HCT116 (cell line): ENCODE measurements at regions not wholly inside any gene's neighbourhood (a gene's known extent, or its start where the extent isn't known, plus 50 kb on each side); places are given as distances from the start of the nearest gene placed in this dataset.

Experiments
- ATAC-seq: fragments of 200-7000 bp; cut with Tn5 transposase; 2 replicates; pipeline ENCODE4 v1.9.1; 2020; ENCODE audit warnings: mild to moderate bottlenecking, moderate library complexity
- BruUV-seq: library from RNA; stranded (reverse); fragments of 400-500 nt; replicated peaks from 2 replicates; lab custom pipeline; 2021; lab: Mats Ljungman, UMichigan
- CTCF ChIA-PET: fragments of 300-600 bp; sonication (Branson Sonifier 250); formaldehyde crosslinking; loops from one replicate; lab custom pipeline; 2021; ENCODE audit warnings: antibody characterized with exemption; lab: Charles Lee
- POLR2A ChIA-PET: fragments of 300-600, 350-600 bp; sonication (Branson Sonifier 250); formaldehyde crosslinking; loops from one replicate; lab custom pipeline; 2021; ENCODE audit warnings: antibody characterized with exemption; lab: Charles Lee
- RAD21 ChIA-PET, 2 experiments: fragments of 300-600 bp; sonication (Branson Sonifier 250); formaldehyde crosslinking; loops; one replicate each; lab custom pipeline; 2023; ENCODE audit warnings: low total read pairs in 2 of 2; ENCODE audit not compliant: uncharacterized antibody in 2 of 2, unreplicated experiment in 2 of 2, low non-redundant PET in 1 of 2; lab: Charles Lee
- DNase-seq: peaks from one replicate; pipeline ENCODE4 v3.0.0-alpha.2; 2010; ENCODE audit warnings: low read depth, low spot score
- H2AFZ ChIP-seq: fragments of 200-600 bp; shearing (Covaris generic), sonication (generic); 2 replicates; pipeline ENCODE4 v1.6.1; 2017; ENCODE audit warnings: low read depth, mixed run types, mixed read lengths, antibody characterized with exemption, low read length; ENCODE audit not compliant: poor library complexity, severe bottlenecking
- H3K27ac ChIP-seq: 2 replicates; pipeline ENCODE4 v1.5.1; 2012; ENCODE audit warnings: low read depth, low read length
- H3K27me3 ChIP-seq: fragments of 200-600 bp; sonication (generic); 2 replicates; pipeline ENCODE4 v1.6.1; 2016; ENCODE audit warnings: mixed run types, low read length, mixed read lengths; ENCODE audit not compliant: insufficient read depth
- H3K36me3 ChIP-seq, 2 experiments: fragments of 200-500 bp in 1 of 2; fragments of 200-600 bp in 1 of 2; sonication (Bioruptor generic) in 1 of 2; sonication (generic) in 1 of 2; 2 replicates each; pipeline versions ENCODE4 v1.5.1 to v1.6.1; 2014 to 2016; ENCODE audit warnings: low read length in 2 of 2, inconsistent platforms in 1 of 2, mixed read lengths in 1 of 2, mixed run types in 1 of 2; ENCODE audit not compliant: insufficient read depth in 2 of 2, control insufficient read depth in 1 of 2
- H3K4me1 ChIP-seq, 2 experiments: fragments of 200-600 bp in 1 of 2; sonication (generic) in 1 of 2; 2 replicates each; pipeline versions ENCODE4 v1.5.1 to v1.6.1; 2012 to 2017; ENCODE audit warnings: low read length in 2 of 2, inconsistent platforms in 1 of 2, mild to moderate bottlenecking in 1 of 2, mixed read lengths in 1 of 2, mixed run types in 1 of 2, moderate library complexity in 1 of 2; ENCODE audit not compliant: insufficient read depth in 2 of 2, control insufficient read depth in 1 of 2
- H3K4me2 ChIP-seq: fragments of 200-600 bp; sonication (generic); 2 replicates; pipeline ENCODE4 v1.6.1; 2017; ENCODE audit warnings: mixed run types, low read length, mixed read lengths
- H3K4me3 ChIP-seq, 2 experiments: fragments of 200-600 bp in 1 of 2; sonication (generic) in 1 of 2; replicated peaks in 1 of 2; 2 replicates each; pipeline ENCODE4 v1.5.1; 2011 to 2016; ENCODE audit warnings: low read length in 2 of 2, control low read depth in 1 of 2, low read depth in 1 of 2, mild to moderate bottlenecking in 1 of 2, mixed read lengths in 1 of 2, mixed run types in 1 of 2
- H3K79me2 ChIP-seq: fragments of 200-600 bp; sonication (generic); 2 replicates; pipeline ENCODE4 v1.6.1; 2017; ENCODE audit warnings: mild to moderate bottlenecking, mixed run types, low read length, moderate library complexity, mixed read lengths; ENCODE audit not compliant: insufficient read depth
- H3K9ac ChIP-seq: fragments of 200-600 bp; sonication (generic); 2 replicates; pipeline ENCODE4 v1.6.1; 2016; ENCODE audit warnings: low read length, mixed read lengths
- H3K9me2 ChIP-seq: fragments of 200-600 bp; sonication (generic), shearing (Covaris generic); 2 replicates; pipeline ENCODE4 v1.6.1; 2017; ENCODE audit warnings: mixed run types, mild to moderate bottlenecking, moderate library complexity; ENCODE audit not compliant: insufficient read depth
- H3K9me3 ChIP-seq, 2 experiments: fragments of 200-500 bp in 1 of 2; fragments of 200-600 bp in 1 of 2; sonication (Bioruptor generic) in 1 of 2; sonication (generic) in 1 of 2; 2 replicates each; pipeline ENCODE4 v1.6.1; 2014 to 2017; ENCODE audit warnings: low read length in 2 of 2, mixed read lengths in 2 of 2, inconsistent platforms in 1 of 2, low read depth in 1 of 2, mild to moderate bottlenecking in 1 of 2, mixed run types in 1 of 2, moderate library complexity in 1 of 2; ENCODE audit not compliant: control insufficient read depth in 1 of 2, insufficient read depth in 1 of 2
- H4K20me1 ChIP-seq: fragments of 200-600 bp; sonication (generic), shearing (Covaris generic); 2 replicates; pipeline ENCODE4 v1.6.1; 2017; ENCODE audit warnings: mixed run types, mild to moderate bottlenecking, moderate library complexity; ENCODE audit not compliant: insufficient read depth
- CBX3 ChIP-seq: IDR thresholded peaks from 2 replicates; pipeline ENCODE4 v1.6.1; 2012; ENCODE audit warnings: low read depth
- CEBPB ChIP-seq: IDR thresholded peaks from 2 replicates; pipeline ENCODE4 v1.6.1; 2012; ENCODE audit warnings: low read depth
- EZH2phosphoT487 ChIP-seq: fragments of 200-600 bp; IDR thresholded peaks from 2 replicates; pipeline ENCODE4 v1.6.1; 2018; ENCODE audit warnings: antibody characterized with exemption, borderline replicate concordance
- FOSL1 ChIP-seq: IDR thresholded peaks from 2 replicates; pipeline ENCODE4 v1.6.1; 2012; ENCODE audit warnings: low read depth
- JUND ChIP-seq: IDR thresholded peaks from 2 replicates; pipeline ENCODE4 v1.6.1; 2012
- SP1 ChIP-seq: IDR thresholded peaks from 2 replicates; pipeline ENCODE4 v1.6.1; 2012; ENCODE audit warnings: low read depth
- SRF ChIP-seq: IDR thresholded peaks from 2 replicates; pipeline ENCODE4 v1.6.1; 2012; ENCODE audit warnings: low read depth
- YY1 ChIP-seq: IDR thresholded peaks from 2 replicates; pipeline ENCODE4 v1.6.1; 2011; ENCODE audit warnings: low read length, low read depth, moderate library complexity, mild to moderate bottlenecking; ENCODE audit not compliant: insufficient replicate concordance; ENCODE audit errors: extremely low read depth
- ZFX ChIP-seq: fragments of 450-650 bp; IDR thresholded peaks from 2 replicates; pipeline ENCODE4 v1.6.1; 2017
- ZNF274 ChIP-seq: fragments of 200-500 bp; sonication (Bioruptor generic); IDR thresholded peaks from 2 replicates; pipeline ENCODE4 v1.6.1; 2014; ENCODE audit warnings: mild to moderate bottlenecking, low read depth, low read length, inconsistent platforms
- intact Hi-C: fragments of 100-400 bp; cut with micrococcal nuclease; formaldehyde crosslinking; loops from 2 replicates; pipeline ENCODE4 v1.10.0; 2022
- TF ChIP-seq, protein P1 (sequence below): IDR thresholded peaks from 2 replicates; pipeline ENCODE4 v1.6.1; 2011; ENCODE audit warnings: mild to moderate bottlenecking, low read length, moderate library complexity; ENCODE audit not compliant: insufficient replicate concordance; ENCODE audit errors: extremely low read depth
- TF ChIP-seq, protein P2 (sequence below): IDR thresholded peaks from 2 replicates; pipeline ENCODE4 v1.6.1; 2012
- TF ChIP-seq, protein P3 (sequence below): IDR thresholded peaks from 2 replicates; pipeline ENCODE4 v1.6.1; 2012
- TF ChIP-seq, protein P4 (sequence below), 3 experiments: fragments of 200-600 bp in 1 of 3; sonication (generic) in 1 of 3; IDR thresholded peaks in 2 of 3; conservative IDR thresholded peaks in 1 of 3; 2 replicates each; pipeline ENCODE4 v1.5.1; 2012 to 2017; ENCODE audit warnings: low read depth in 2 of 3, low read length in 2 of 3, antibody characterized with exemption in 1 of 3, borderline replicate concordance in 1 of 3, control low read depth in 1 of 3, mild to moderate bottlenecking in 1 of 3, mixed read lengths in 1 of 3, mixed run types in 1 of 3, moderate library complexity in 1 of 3; ENCODE audit not compliant: insufficient read depth in 1 of 3

DNA sequence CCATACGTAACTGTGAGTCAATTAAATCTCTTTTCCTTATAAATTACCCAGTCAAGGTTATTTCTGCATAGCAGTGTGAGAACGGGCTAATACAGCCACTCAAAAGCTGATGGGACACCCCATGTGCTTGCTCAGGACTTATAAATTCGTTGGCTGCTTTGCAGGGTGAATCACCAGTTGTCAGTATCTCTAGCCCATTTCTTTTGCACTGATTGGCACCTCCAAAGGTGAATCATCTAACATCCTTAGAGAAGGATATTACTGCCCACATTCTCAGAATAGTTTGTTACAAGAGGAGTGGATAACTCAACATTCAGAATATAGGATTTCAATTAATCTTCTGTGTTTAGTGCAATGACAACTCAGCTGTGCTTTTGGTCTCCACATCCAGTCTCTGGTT, 601.5 kb downstream of the KCNH5 start:
- Histone ChIP-seq H4K20me1 (no peaks in the 10 kb centered on the region; the same call in 1 of the 2 replicates), H3K4me3 (no peak overlapping the region), H3K9me3 (peaks cover 3 to 23% of the 10 kb centered on the region in 2 experiments; a peak in 2 of 4 replicates), H3K79me2 (no peaks in the 10 kb centered on the region), H3K9me2 (no peaks in the 10 kb centered on the region), H3K36me3 (no peaks in the 10 kb centered on the region), H3K27ac (no peak overlapping the region), H3K9ac (no peak overlapping the region), H3K4me2 (no peak overlapping the region), H2AFZ (no peak overlapping the region), H3K4me1 (no peaks in the 10 kb centered on the region), H3K27me3 (no peaks in the 10 kb centered on the region)
- ATAC-seq (no peak), DNase-seq (no peak)
- BruUV-seq = no TSS peak
- RAD21 ChIA-PET = no interaction called here
- TF ChIP-seq SP1 (no peak), EZH2phosphoT487 (no peak), CBX3 (no peak), CEBPB (no peak)
- TF ChIP-seq, protein P1, sequence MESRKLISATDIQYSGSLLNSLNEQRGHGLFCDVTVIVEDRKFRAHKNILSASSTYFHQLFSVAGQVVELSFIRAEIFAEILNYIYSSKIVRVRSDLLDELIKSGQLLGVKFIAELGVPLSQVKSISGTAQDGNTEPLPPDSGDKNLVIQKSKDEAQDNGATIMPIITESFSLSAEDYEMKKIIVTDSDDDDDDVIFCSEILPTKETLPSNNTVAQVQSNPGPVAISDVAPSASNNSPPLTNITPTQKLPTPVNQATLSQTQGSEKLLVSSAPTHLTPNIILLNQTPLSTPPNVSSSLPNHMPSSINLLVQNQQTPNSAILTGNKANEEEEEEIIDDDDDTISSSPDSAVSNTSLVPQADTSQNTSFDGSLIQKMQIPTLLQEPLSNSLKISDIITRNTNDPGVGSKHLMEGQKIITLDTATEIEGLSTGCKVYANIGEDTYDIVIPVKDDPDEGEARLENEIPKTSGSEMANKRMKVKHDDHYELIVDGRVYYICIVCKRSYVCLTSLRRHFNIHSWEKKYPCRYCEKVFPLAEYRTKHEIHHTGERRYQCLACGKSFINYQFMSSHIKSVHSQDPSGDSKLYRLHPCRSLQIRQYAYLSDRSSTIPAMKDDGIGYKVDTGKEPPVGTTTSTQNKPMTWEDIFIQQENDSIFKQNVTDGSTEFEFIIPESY = no peak
- intact Hi-C loops = no loop called here
- CTCF ChIA-PET = no interaction called here
- POLR2A ChIA-PET = no interaction called here

DNA sequence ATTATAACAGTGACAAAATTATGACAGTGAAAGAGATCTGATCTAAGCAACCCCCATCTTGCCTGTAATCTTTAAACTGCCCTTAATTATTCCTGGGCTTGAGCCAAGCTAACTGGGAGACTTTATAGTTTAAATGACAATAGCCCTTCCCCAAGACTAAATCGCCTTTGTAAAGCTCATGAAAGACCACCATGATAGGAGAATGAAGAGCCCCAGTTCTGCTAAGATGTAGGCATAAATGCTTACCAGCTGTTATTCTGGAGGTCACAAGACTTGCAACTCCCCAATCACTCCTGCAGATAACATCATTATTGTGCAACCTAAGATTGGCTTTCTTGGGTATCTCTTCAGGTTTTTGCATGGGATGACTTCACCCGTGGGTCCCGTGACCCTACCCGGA, 599.7 kb downstream of the KCNH5 start:
- intact Hi-C loops = no loop called here
- no peaks in the 10 kb centered on the region for H3K4me1 ChIP-seq
- no peak overlapping the region for H3K4me2 ChIP-seq
- H3K4me3 ChIP-seq = no peak overlapping the region
- peaks cover 4 to 14% of the 10 kb centered on the region in 2 experiments; a peak in 2 of 4 replicates for H3K9me3 ChIP-seq
- H3K9me2 ChIP-seq = no peaks in the 10 kb centered on the region
- DNase-seq (no peak), ATAC-seq (no peak)
- BruUV-seq = no TSS peak
- H3K9ac ChIP-seq = no peak overlapping the region
- no peaks in the 10 kb centered on the region for H3K36me3 ChIP-seq
- H4K20me1 ChIP-seq = no peaks in the 10 kb centered on the region
- H3K27ac ChIP-seq = no peak overlapping the region
- CTCF ChIA-PET = no interaction called here
- POLR2A ChIA-PET = no interaction called here
- no peaks in the 10 kb centered on the region for H3K79me2 ChIP-seq
- RAD21 ChIA-PET = no interaction called here
- H3K27me3 ChIP-seq = no peaks in the 10 kb centered on the region
- no peak overlapping the region for H2AFZ ChIP-seq
- TF ChIP-seq, protein P1 = no peak
- TF ChIP-seq, protein P2, sequence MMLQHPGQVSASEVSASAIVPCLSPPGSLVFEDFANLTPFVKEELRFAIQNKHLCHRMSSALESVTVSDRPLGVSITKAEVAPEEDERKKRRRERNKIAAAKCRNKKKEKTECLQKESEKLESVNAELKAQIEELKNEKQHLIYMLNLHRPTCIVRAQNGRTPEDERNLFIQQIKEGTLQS = no peak
- no peak for TF ChIP-seq ZFX
- no peak for TF ChIP-seq YY1
- TF ChIP-seq EZH2phosphoT487 = no peak
- TF ChIP-seq ZNF274 = no peak
- TF ChIP-seq SRF = no peak
- TF ChIP-seq, protein P3, sequence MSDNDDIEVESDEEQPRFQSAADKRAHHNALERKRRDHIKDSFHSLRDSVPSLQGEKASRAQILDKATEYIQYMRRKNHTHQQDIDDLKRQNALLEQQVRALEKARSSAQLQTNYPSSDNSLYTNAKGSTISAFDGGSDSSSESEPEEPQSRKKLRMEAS = no peak
- TF ChIP-seq CEBPB = no peak
- TF ChIP-seq, protein P4, sequence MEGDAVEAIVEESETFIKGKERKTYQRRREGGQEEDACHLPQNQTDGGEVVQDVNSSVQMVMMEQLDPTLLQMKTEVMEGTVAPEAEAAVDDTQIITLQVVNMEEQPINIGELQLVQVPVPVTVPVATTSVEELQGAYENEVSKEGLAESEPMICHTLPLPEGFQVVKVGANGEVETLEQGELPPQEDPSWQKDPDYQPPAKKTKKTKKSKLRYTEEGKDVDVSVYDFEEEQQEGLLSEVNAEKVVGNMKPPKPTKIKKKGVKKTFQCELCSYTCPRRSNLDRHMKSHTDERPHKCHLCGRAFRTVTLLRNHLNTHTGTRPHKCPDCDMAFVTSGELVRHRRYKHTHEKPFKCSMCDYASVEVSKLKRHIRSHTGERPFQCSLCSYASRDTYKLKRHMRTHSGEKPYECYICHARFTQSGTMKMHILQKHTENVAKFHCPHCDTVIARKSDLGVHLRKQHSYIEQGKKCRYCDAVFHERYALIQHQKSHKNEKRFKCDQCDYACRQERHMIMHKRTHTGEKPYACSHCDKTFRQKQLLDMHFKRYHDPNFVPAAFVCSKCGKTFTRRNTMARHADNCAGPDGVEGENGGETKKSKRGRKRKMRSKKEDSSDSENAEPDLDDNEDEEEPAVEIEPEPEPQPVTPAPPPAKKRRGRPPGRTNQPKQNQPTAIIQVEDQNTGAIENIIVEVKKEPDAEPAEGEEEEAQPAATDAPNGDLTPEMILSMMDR (IDR thresholded peaks at IDR 0.05 in 2 of 3, conservative IDR thresholded peaks at IDR 0.05 in 1 of 3; ENCODE audit: borderline replicate concordance in 1 of 3, insufficient read depth in 1 of 3, low read depth in 2 of 3, low read length in 2 of 3) = no peak
- no peak for TF ChIP-seq FOSL1
- TF ChIP-seq JUND = no peak
